Type B pancreatic cell (in vitro differentiated cells): ENCODE measurements at regions not wholly inside any gene's neighbourhood (a gene's known extent, or its start where the extent isn't known, plus 50 kb on each side); places are given as distances from the start of the nearest gene placed in this dataset.

Source experiments
- DNase-seq: peaks from one replicate; pipeline ENCODE4 v3.0.0; 2021; ENCODE audit warnings: mixed read lengths; ENCODE audit not compliant: unreplicated experiment; ENCODE audit errors: extremely low spot score
- H3K27ac Mint-ChIP-seq: 2 replicates; pipeline ENCODE4 v1.8.0; 2021; ENCODE audit warnings: mild to moderate bottlenecking, mixed read lengths
- H3K27me3 Mint-ChIP-seq: 2 replicates; pipeline ENCODE4 v1.8.0; 2021; ENCODE audit warnings: mixed read lengths
- H3K36me3 Mint-ChIP-seq: 2 replicates; pipeline ENCODE4 v1.8.0; 2021; ENCODE audit warnings: mixed read lengths
- H3K4me1 Mint-ChIP-seq: one replicate; pipeline ENCODE4 v1.8.0; 2021; ENCODE audit warnings: mixed read lengths; ENCODE audit not compliant: unreplicated experiment
- H3K4me3 Mint-ChIP-seq: 2 replicates; pipeline ENCODE4 v1.8.0; 2021; ENCODE audit warnings: mild to moderate bottlenecking, mixed read lengths
- H3K9me3 Mint-ChIP-seq: 2 replicates; pipeline ENCODE4 v1.8.0; 2021; ENCODE audit warnings: mixed read lengths
- TF ChIP-seq, protein P1 (sequence below): fragments of 200-600 bp; sonication (generic); conservative IDR thresholded peaks from 2 replicates; pipeline ENCODE4 v1.5.0; 2021; ENCODE audit warnings: antibody characterized with exemption, mild to moderate bottlenecking

DNA sequence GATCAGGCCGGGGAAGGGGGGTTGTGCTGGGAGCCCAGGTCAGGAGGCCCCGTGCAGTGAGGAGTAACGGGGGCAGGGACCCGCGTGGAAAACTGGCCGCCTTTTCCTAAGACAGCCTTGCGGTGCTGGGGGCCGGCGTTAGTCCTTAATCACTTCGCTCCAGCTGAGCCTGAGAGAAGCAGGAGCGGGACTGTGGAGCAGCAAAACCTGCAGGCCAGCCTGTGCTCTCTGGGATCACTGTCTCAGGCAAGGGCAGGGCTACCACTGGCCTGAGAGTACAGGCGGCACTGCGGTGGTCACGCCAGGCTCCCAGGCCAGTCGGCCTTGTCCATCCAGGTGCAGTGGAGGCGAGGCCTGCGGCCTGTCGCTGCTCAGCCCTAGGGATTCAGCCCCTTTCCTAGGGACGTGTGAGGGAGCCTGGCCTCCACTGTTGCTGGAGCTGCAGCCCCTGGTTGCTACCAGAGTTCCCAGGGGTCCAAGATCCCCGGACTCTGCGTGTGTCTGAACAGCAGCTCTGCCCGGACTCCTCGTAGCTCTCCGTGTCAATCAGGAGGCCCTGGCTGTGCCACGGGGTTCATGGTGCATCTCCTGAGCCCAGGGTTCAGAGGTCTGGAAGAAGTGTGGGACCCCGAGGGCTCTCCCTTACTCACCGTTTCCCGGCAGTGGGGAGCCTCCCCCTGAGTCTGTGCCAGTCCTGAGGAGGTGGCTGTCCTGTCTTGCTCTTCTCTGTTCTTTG is 2141.7 kb upstream of the TENM3 start:
- Mint-ChIP-seq H3K27ac (no peak overlapping the region), H3K4me3 (no peak overlapping the region), H3K36me3 (peaks cover 3% of the 10 kb centered on the region), H3K27me3 (peaks cover 3% of the 10 kb centered on the region), H3K9me3 (peaks cover 3% of the 10 kb centered on the region), H3K4me1 (peaks cover 5% of the 10 kb centered on the region)
- DNase-seq, result no peak
- TF ChIP-seq, protein P1, sequence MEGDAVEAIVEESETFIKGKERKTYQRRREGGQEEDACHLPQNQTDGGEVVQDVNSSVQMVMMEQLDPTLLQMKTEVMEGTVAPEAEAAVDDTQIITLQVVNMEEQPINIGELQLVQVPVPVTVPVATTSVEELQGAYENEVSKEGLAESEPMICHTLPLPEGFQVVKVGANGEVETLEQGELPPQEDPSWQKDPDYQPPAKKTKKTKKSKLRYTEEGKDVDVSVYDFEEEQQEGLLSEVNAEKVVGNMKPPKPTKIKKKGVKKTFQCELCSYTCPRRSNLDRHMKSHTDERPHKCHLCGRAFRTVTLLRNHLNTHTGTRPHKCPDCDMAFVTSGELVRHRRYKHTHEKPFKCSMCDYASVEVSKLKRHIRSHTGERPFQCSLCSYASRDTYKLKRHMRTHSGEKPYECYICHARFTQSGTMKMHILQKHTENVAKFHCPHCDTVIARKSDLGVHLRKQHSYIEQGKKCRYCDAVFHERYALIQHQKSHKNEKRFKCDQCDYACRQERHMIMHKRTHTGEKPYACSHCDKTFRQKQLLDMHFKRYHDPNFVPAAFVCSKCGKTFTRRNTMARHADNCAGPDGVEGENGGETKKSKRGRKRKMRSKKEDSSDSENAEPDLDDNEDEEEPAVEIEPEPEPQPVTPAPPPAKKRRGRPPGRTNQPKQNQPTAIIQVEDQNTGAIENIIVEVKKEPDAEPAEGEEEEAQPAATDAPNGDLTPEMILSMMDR, result no peak

DNA sequence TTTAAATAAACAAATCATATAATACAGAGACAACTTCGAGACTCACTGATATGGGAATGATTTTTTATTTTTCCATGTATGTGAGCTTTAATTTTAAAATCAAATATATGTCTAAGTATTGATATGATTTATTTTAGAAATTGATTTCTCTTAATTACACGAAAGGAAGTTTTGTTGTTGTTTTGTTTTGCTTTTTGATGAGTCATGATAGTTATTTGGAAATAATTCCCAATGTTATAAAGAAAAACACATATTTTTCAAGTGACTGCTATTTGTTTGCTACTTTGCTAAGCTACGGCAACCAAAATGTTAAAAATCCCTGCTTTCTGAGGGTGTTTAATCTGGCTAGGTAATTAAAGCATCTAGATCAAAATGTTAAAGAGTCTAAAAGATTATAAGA is 2139.4 kb upstream of the TENM3 start:
- peaks cover 3% of the 10 kb centered on the region for H3K9me3 Mint-ChIP-seq
- H3K27me3 Mint-ChIP-seq, result peaks cover 4% of the 10 kb centered on the region
- peaks cover 3% of the 10 kb centered on the region for H3K36me3 Mint-ChIP-seq
- H3K4me3 Mint-ChIP-seq, result no peak overlapping the region
- no peak overlapping the region for H3K27ac Mint-ChIP-seq
- H3K4me1 Mint-ChIP-seq, result peaks cover 5% of the 10 kb centered on the region
- TF ChIP-seq, protein P1, result no peak
- DNase-seq, result no peak

DNA sequence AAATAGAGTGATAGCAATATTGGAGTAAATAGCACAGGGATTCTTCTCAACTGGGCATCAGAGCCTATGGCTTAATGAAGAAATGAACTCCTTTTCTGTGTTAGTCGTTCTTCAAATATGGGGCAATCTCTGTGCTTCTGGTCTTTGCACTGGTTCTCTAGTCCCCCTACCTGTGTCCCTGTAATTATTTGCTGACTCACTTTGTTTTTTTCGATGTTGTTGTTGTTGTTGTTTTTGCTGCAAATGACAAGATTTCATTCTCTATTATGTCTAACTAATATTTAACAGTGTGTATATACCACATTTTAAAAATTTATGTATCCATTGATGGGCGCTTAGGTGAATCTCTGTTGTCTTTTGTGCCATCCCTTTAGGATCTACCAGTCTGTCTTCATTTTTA is 2137.8 kb upstream of the TENM3 start:
- Mint-ChIP-seq H3K4me1 (no peaks in the 10 kb centered on the region), H3K4me3 (no peak overlapping the region), H3K27ac (no peak overlapping the region), H3K36me3 (peaks cover 3% of the 10 kb centered on the region), H3K9me3 (peaks cover 3% of the 10 kb centered on the region), H3K27me3 (peaks cover 6% of the 10 kb centered on the region)
- DNase-seq, result no peak
- TF ChIP-seq, protein P1, result no peak

DNA sequence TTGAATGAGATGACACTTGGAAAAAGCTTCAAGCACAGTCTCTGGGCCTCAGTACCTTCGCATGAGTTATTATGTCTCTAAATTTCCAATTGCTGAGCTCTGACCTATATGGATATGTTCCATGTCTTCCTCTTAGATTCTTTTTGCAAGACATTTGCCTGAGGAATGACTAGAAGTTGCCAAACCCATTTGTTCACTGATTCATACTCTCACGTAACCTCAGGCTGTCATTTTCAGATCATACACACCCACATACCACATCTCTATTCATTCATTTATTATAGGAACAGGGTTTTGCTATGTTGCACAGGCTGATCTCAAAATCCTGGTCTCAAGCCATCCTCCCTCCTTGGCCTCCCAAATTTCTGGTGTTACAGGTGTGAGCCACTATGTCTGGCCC is 2137.1 kb upstream of the TENM3 start:
- no peak overlapping the region for H3K27ac Mint-ChIP-seq
- TF ChIP-seq, protein P1, result no peak

DNA sequence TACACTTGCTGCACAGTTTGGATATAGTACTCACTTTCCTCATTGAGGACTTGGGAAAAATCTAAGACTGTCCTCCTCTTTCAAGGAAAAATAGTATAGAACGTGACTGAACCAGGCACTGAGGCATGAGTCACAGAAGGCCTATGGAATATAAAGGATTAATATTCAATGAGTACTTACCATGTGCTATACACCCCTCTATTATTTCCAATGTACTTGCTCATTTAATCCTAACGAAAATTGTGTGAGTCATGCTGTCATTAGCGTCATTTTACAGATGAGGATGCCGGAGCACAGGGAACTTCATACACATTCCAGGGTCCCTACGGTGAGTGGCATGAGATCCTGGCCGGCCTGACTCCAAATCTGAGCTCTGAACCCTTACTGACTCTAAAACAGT is 2136.2 kb upstream of the TENM3 start:
- H3K4me1 Mint-ChIP-seq, result no peaks in the 10 kb centered on the region
- H3K36me3 Mint-ChIP-seq, result peaks cover 2% of the 10 kb centered on the region
- no peak for DNase-seq
- no peak overlapping the region for H3K27ac Mint-ChIP-seq
- H3K4me3 Mint-ChIP-seq, result no peak overlapping the region
- H3K27me3 Mint-ChIP-seq, result peaks cover 12% of the 10 kb centered on the region
- peaks cover 2% of the 10 kb centered on the region for H3K9me3 Mint-ChIP-seq
- TF ChIP-seq, protein P1, result no peak

More for the DNA sequence above, 2137.1 kb upstream of the TENM3 start:
- H3K4me3 Mint-ChIP-seq, result no peak overlapping the region
- peaks cover 3% of the 10 kb centered on the region for H3K36me3 Mint-ChIP-seq
- DNase-seq, result no peak
- peaks cover 3% of the 10 kb centered on the region for H3K9me3 Mint-ChIP-seq
- no peaks in the 10 kb centered on the region for H3K4me1 Mint-ChIP-seq
- H3K27me3 Mint-ChIP-seq, result peaks cover 12% of the 10 kb centered on the region
